RWPE2 (cell line): ENCODE measurements at regions not wholly inside any gene's neighbourhood (a gene's known extent, or its start where the extent isn't known, plus 50 kb on each side); places are given as distances from the start of the nearest gene placed in this dataset.

ENCODE experiments used
- ATAC-seq: fragments of 200-7000 bp; cut with Tn5 transposase; 3 replicates; pipeline ENCODE4 v1.9.1; 2021; ENCODE audit warnings: low read depth
- DNase-seq: peaks from one replicate; pipeline ENCODE4 v3.0.0-alpha.2; 2020; ENCODE audit warnings: low spot score
- H3K27ac ChIP-seq: fragments of 450-650 bp; 2 replicates; pipeline ENCODE4 v1.5.1; 2017; ENCODE audit warnings: mild to moderate bottlenecking; ENCODE audit not compliant: poor library complexity, severe bottlenecking
- H3K27me3 ChIP-seq: fragments of 250-450 bp; sonication (Bioruptor Pico); 2 replicates; pipeline ENCODE4 v1.5.1; 2021; ENCODE audit warnings: mild to moderate bottlenecking, moderate library complexity; ENCODE audit not compliant: insufficient read depth, poor library complexity, severe bottlenecking
- H3K36me3 ChIP-seq: fragments of 250-450 bp; sonication (Bioruptor Pico); 2 replicates; pipeline ENCODE4 v1.5.1; 2020; ENCODE audit warnings: low read depth, mild to moderate bottlenecking, moderate library complexity
- H3K4me1 ChIP-seq: fragments of 250-450 bp; sonication (Bioruptor Pico); 2 replicates; pipeline ENCODE4 v1.5.1; 2021; ENCODE audit warnings: mild to moderate bottlenecking, moderate library complexity; ENCODE audit not compliant: insufficient read depth, poor library complexity, severe bottlenecking
- H3K4me3 ChIP-seq: fragments of 250-450 bp; sonication (Bioruptor Pico); 2 replicates; pipeline ENCODE4 v1.5.1; 2021; ENCODE audit warnings: mild to moderate bottlenecking, moderate library complexity; ENCODE audit not compliant: severe bottlenecking
- H3K9me3 ChIP-seq: fragments of 250-450 bp; sonication (Bioruptor Pico); 2 replicates; pipeline ENCODE4 v1.5.1; 2021; ENCODE audit warnings: mild to moderate bottlenecking, moderate library complexity; ENCODE audit not compliant: severe bottlenecking
- CTCF ChIP-seq: fragments of 450-650 bp; IDR thresholded peaks from one replicate; pipeline ENCODE4 v1.5.1; 2017; ENCODE audit warnings: mild to moderate bottlenecking, moderate library complexity; ENCODE audit not compliant: poor library complexity, severe bottlenecking

- no peaks in the 10 kb centered on the region for H3K9me3 ChIP-seq
- DNase-seq (no peak), ATAC-seq (no peak)
- H3K27me3 ChIP-seq, result no peaks in the 10 kb centered on the region
- TF ChIP-seq CTCF, result no peak
- H3K36me3 ChIP-seq, result no peaks in the 10 kb centered on the region
- no peak overlapping the region for H3K4me3 ChIP-seq
- H3K27ac ChIP-seq, result no peak overlapping the region
- no peaks in the 10 kb centered on the region for H3K4me1 ChIP-seq
Observed at GRCh38 chr2:8363161-8363560, 318.7 kb upstream of the ID2 start.

- ATAC-seq (no peak), DNase-seq (no peak)
- Histone ChIP-seq H3K27me3 (no peaks in the 10 kb centered on the region), H3K4me1 (no peaks in the 10 kb centered on the region), H3K4me3 (no peak overlapping the region), H3K9me3 (no peaks in the 10 kb centered on the region), H3K27ac (no peak overlapping the region), H3K36me3 (no peaks in the 10 kb centered on the region)
- no peak for TF ChIP-seq CTCF
Observed at GRCh38 chr2:8364668-8365067, 317.2 kb upstream of the ID2 start.

- no peak for DNase-seq
- H3K27ac ChIP-seq, result no peak overlapping the region
- no peak overlapping the region for H3K4me3 ChIP-seq
- TF ChIP-seq CTCF, result no peak
- H3K9me3 ChIP-seq, result no peaks in the 10 kb centered on the region
- H3K4me1 ChIP-seq, result no peaks in the 10 kb centered on the region
- ATAC-seq, result no peak
- no peaks in the 10 kb centered on the region for H3K36me3 ChIP-seq
- H3K27me3 ChIP-seq, result no peaks in the 10 kb centered on the region
Observed at GRCh38 chr2:8365331-8365910, 316.4 kb upstream of the ID2 start.

- ATAC-seq (no peak), DNase-seq (no peak)
- H3K36me3 ChIP-seq, result no peaks in the 10 kb centered on the region
- H3K9me3 ChIP-seq, result no peaks in the 10 kb centered on the region
- no peak for TF ChIP-seq CTCF
- no peaks in the 10 kb centered on the region for H3K4me1 ChIP-seq
- no peak overlapping the region for H3K27ac ChIP-seq
- H3K27me3 ChIP-seq, result no peaks in the 10 kb centered on the region
- no peak overlapping the region for H3K4me3 ChIP-seq
Observed at GRCh38 chr2:8367833-8368232, 314.0 kb upstream of the ID2 start.

GRCh38 chr2:8368463-8368862 lies 313.4 kb upstream of the ID2 start:
- H3K9me3 ChIP-seq, result peaks cover 3% of the 10 kb centered on the region
- H3K4me1 ChIP-seq, result no peaks in the 10 kb centered on the region
- H3K27ac ChIP-seq, result no peak overlapping the region
- H3K4me3 ChIP-seq, result no peak overlapping the region
- no peaks in the 10 kb centered on the region for H3K27me3 ChIP-seq
- no peaks in the 10 kb centered on the region for H3K36me3 ChIP-seq
- no peak for TF ChIP-seq CTCF
- DNase-seq (no peak), ATAC-seq (no peak)
